GM10248 (cell line): ENCODE measurements at regions not wholly inside any gene's neighbourhood (a gene's known extent, or its start where the extent isn't known, plus 50 kb on each side); places are given as distances from the start of the nearest gene placed in this dataset.

Source experiments
- CTCF ChIA-PET: fragments of 300-600 bp; sonication (Branson Sonifier 250); formaldehyde crosslinking; extraction: SDS; loops from one replicate; lab custom pipeline; 2021; ENCODE audit warnings: antibody characterized with exemption; lab: Yijun Ruan, JAX
- POLR2A ChIA-PET: fragments of 350-650 bp; sonication (Branson Sonifier 250); formaldehyde crosslinking; extraction: SDS; loops from one replicate; lab custom pipeline; 2020; ENCODE audit warnings: antibody characterized with exemption; lab: Yijun Ruan, JAX
- DNase-seq: peaks from one replicate; pipeline ENCODE4 v3.0.0; 2012; ENCODE audit errors: extremely low spot score
- CTCF ChIP-seq: IDR thresholded peaks from 2 replicates; pipeline ENCODE4 v1.5.1; 2012; ENCODE audit warnings: mild to moderate bottlenecking, low read depth; ENCODE audit errors: extremely low read depth, missing control alignments, control extremely low read depth

- POLR2A ChIA-PET = no interaction called here
- peak; percentile 32 for DNase-seq
- TF ChIP-seq CTCF = peak; percentile 32
- CTCF ChIA-PET = interaction anchor here (0.9 to 1.6 kb wide), 4 partner anchors 13 to 312 kb away, joined by 3 to 4 read pairs (median 4); no protein-coding TSS in a partner anchor
These were observed 260.3 kb upstream of the TPM1 start for GRCh38 chr15:62782071-62782841.

- DNase-seq = no peak
- CTCF ChIA-PET = interaction anchor here (0.9 to 1.5 kb wide), 3 partner anchors 12 to 311 kb away, joined by 3 to 4 read pairs (median 4); no protein-coding TSS in a partner anchor
- no peak for TF ChIP-seq CTCF
- POLR2A ChIA-PET = no interaction called here
These were observed 259.7 kb upstream of the TPM1 start for GRCh38 chr15:62782896-62783295.

GRCh38 chr15:62783303-62783957 lies 259.1 kb upstream of the TPM1 start:
- no peak for DNase-seq
- CTCF ChIA-PET = interaction anchor here (0.6 kb wide), 1 partner anchor 13 kb away, joined by 3 read pairs; no protein-coding TSS in a partner anchor
- TF ChIP-seq CTCF = no peak
- POLR2A ChIA-PET = no interaction called here

- CTCF ChIA-PET = no interaction called here
These were observed 256.4 kb upstream of the TPM1 start for GRCh38 chr15:62785881-62786828.

GRCh38 chr15:62787401-62787800 lies 255.1 kb upstream of the TPM1 start:
- DNase-seq = no peak
- ChIA-PET CTCF (no interaction called here), POLR2A (no interaction called here)

More at GRCh38 chr15:62785881-62786828, 256.4 kb upstream of the TPM1 start:
- no peak for DNase-seq
- POLR2A ChIA-PET = no interaction called here
- TF ChIP-seq CTCF = no peak

More at GRCh38 chr15:62787401-62787800, 255.1 kb upstream of the TPM1 start:
- no peak for TF ChIP-seq CTCF
